ENCODE measurements at regions not wholly inside any gene's neighbourhood (a gene's known extent, or its start where the extent isn't known, plus 50 kb on each side); places are given as distances from the start of the nearest gene placed in this dataset.

DNA sequence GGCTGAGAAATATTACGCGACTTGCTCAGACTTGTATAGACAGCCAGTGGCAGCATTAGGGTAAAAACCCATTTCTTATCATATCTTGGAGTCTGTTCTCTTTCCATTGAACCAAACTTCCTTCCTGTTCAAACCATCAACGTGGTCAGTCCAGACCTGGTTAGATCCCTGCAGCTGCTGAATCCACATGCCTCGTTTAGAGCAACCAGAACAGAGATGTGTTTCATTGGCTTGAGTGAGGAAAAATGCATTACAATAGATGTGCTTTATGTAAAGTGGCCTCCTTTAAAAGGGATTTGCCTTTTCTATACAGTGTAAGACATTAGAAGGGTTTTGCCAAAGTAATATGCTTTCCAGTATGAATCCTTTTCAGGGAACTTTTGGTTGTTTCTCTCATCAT lies 232.4 kb downstream of the MEIS1 start:
- Histone ChIP-seq H3K36me3 (ENCODE audit: control insufficient read depth in 2 of 2, insufficient read depth in 2 of 2, low read length in 2 of 2) (no peaks in the 10 kb centered on the region), H3K27me3 (ENCODE audit: control insufficient read depth in 2 of 2, insufficient read depth in 2 of 2, low read length in 2 of 2) (no peaks in the 10 kb centered on the region), H3K4me1 (ENCODE audit: control insufficient read depth in 2 of 2, insufficient read depth in 2 of 2, low read length in 2 of 2) (no peaks in the 10 kb centered on the region), H3K27ac (ENCODE audit: low read depth in 2 of 2, low read length in 2 of 2) (no peak overlapping the region), H3K9ac (ENCODE audit: low read depth in 1 of 2, low read length in 2 of 2) (no peak overlapping the region), H3K4me3 (ENCODE audit: low read length in 2 of 2) (no peak overlapping the region), H3K9me3 (ENCODE audit: control insufficient read depth in 2 of 2, low read length in 2 of 2) (no peaks in the 10 kb centered on the region)

- no peaks in the 10 kb centered on the region for H3K36me3 ChIP-seq (ENCODE audit: control insufficient read depth in 2 of 2, insufficient read depth in 2 of 2, low read length in 2 of 2)
- H3K4me1 ChIP-seq (ENCODE audit: control insufficient read depth in 2 of 2, insufficient read depth in 2 of 2, low read length in 2 of 2) = no peaks in the 10 kb centered on the region
- no peaks in the 10 kb centered on the region for H3K27me3 ChIP-seq (ENCODE audit: control insufficient read depth in 2 of 2, insufficient read depth in 2 of 2, low read length in 2 of 2)
- no peak overlapping the region for H3K9ac ChIP-seq (ENCODE audit: low read depth in 1 of 2, low read length in 2 of 2)
- H3K27ac ChIP-seq (ENCODE audit: low read depth in 2 of 2, low read length in 2 of 2) = no peak overlapping the region
- no peaks in the 10 kb centered on the region for H3K9me3 ChIP-seq (ENCODE audit: control insufficient read depth in 2 of 2, low read length in 2 of 2)
- no peak overlapping the region for H3K4me3 ChIP-seq (ENCODE audit: low read length in 2 of 2)
Observed at GRCh38 chr2:66673286-66673685, 238.4 kb downstream of the MEIS1 start.

GRCh38 chr2:66674087-66674486 lies 239.2 kb downstream of the MEIS1 start:
- Histone ChIP-seq H3K36me3 (ENCODE audit: control insufficient read depth in 2 of 2, insufficient read depth in 2 of 2, low read length in 2 of 2) (no peaks in the 10 kb centered on the region), H3K27ac (ENCODE audit: low read depth in 2 of 2, low read length in 2 of 2) (no peak overlapping the region), H3K4me1 (ENCODE audit: control insufficient read depth in 2 of 2, insufficient read depth in 2 of 2, low read length in 2 of 2) (no peaks in the 10 kb centered on the region), H3K9ac (ENCODE audit: low read depth in 1 of 2, low read length in 2 of 2) (no peak overlapping the region), H3K9me3 (ENCODE audit: control insufficient read depth in 2 of 2, low read length in 2 of 2) (no peaks in the 10 kb centered on the region), H3K27me3 (ENCODE audit: control insufficient read depth in 2 of 2, insufficient read depth in 2 of 2, low read length in 2 of 2) (no peaks in the 10 kb centered on the region), H3K4me3 (ENCODE audit: low read length in 2 of 2) (no peak overlapping the region)

DNA sequence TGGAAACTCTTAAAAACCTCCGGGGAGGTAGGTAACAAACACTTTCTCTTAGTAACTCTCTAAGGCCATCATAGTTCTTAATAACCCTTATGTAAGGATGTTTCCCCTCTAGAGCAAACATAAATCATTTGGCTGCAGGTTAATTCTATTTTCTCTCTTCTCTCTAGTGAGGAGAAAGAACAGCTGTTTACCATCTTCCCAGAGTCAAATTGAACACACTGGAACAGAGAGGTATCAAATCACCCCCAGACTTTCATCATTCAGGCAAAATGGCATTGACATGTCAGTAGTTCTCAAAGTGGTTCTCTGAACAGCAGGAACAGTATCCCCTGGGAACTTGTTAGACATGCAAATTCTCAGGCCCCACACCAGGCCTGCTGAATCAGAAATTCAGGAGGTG lies 240.7 kb downstream of the MEIS1 start:
- no peaks in the 10 kb centered on the region for H3K36me3 ChIP-seq (ENCODE audit: control insufficient read depth in 2 of 2, insufficient read depth in 2 of 2, low read length in 2 of 2)
- H3K9ac ChIP-seq (ENCODE audit: low read depth in 1 of 2, low read length in 2 of 2) = no peak overlapping the region
- H3K4me3 ChIP-seq (ENCODE audit: low read length in 2 of 2) = no peak overlapping the region
- no peaks in the 10 kb centered on the region for H3K4me1 ChIP-seq (ENCODE audit: control insufficient read depth in 2 of 2, insufficient read depth in 2 of 2, low read length in 2 of 2)
- H3K9me3 ChIP-seq (ENCODE audit: control insufficient read depth in 2 of 2, low read length in 2 of 2) = no peaks in the 10 kb centered on the region
- no peak overlapping the region for H3K27ac ChIP-seq (ENCODE audit: low read depth in 2 of 2, low read length in 2 of 2)
- no peaks in the 10 kb centered on the region for H3K27me3 ChIP-seq (ENCODE audit: control insufficient read depth in 2 of 2, insufficient read depth in 2 of 2, low read length in 2 of 2)

DNA sequence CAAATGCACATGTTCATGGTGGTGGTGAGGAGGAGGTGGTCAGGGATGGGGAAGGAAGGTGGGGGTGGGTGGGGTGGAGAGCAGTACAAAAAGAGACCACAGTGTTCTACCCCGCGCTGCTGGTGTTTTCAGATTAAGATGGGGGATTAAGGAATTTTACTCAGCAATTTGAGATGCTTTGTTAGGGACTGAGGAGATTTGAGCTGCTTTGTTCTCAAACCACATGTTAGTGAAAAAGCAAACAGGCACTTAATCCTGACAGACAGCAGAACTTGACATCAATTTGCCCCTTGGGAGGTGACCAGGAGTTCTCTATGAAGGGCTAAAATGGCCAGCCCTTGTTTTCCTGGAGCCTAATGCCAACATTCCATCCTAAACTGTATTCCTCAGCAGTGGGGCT lies 244.5 kb downstream of the MEIS1 start:
- Histone ChIP-seq H3K4me3 (ENCODE audit: low read length in 2 of 2) (no peak overlapping the region), H3K9me3 (ENCODE audit: control insufficient read depth in 2 of 2, low read length in 2 of 2) (no peaks in the 10 kb centered on the region), H3K36me3 (ENCODE audit: control insufficient read depth in 2 of 2, insufficient read depth in 2 of 2, low read length in 2 of 2) (no peaks in the 10 kb centered on the region)

DNA sequence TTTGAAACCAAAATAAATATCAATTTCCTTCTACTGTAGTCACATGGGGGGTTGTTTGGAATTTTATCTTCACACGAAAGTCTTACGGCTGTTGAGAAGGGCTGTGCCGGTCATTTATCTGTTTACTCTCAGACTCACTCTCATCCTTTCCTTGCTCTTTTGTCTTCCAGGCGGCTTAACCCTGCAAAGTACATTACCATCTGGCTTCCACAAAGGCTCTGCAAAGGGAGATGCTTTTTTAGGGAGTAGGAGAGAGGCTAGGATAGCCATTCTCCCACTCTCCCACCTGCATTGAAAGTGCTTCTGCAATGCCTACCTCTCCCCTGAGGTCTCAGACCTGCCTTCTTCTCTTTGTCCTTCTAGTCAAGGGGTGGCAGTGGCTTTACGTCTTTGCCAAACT lies 247.6 kb downstream of the MEIS1 start:
- no peak overlapping the region for H3K9ac ChIP-seq (ENCODE audit: low read depth in 1 of 2, low read length in 2 of 2)

More for the DNA sequence above, 244.5 kb downstream of the MEIS1 start:
- Histone ChIP-seq H3K4me1 (ENCODE audit: control insufficient read depth in 2 of 2, insufficient read depth in 2 of 2, low read length in 2 of 2) (peaks cover 0 to 3% of the 10 kb centered on the region in 2 donors), H3K9ac (ENCODE audit: low read depth in 1 of 2, low read length in 2 of 2) (no peak overlapping the region), H3K27ac (ENCODE audit: low read depth in 2 of 2, low read length in 2 of 2) (no peak overlapping the region), H3K27me3 (ENCODE audit: control insufficient read depth in 2 of 2, insufficient read depth in 2 of 2, low read length in 2 of 2) (no peaks in the 10 kb centered on the region)

DNA sequence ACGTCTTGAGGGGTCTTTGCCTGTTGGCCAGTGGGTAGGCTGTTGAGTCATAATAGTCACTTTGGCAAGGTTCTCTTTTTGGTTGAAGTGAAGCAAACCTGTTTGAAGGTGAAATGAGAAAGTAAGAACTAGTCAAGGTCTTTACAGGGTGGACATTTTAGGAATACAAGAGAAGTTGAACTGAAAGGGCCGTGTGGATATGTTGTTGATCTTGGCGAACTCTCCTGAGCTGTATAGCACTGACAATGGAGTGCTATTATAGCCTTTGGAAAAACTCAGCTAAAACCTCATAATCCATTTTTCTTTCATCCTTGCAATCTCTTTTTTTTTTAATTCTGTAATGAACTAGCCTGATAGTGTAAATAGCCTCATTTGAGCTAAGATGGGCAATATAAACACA lies 248.1 kb downstream of the MEIS1 start:
- H3K9ac ChIP-seq (ENCODE audit: low read depth in 1 of 2, low read length in 2 of 2) = no peak overlapping the region
- H3K4me1 ChIP-seq (ENCODE audit: control insufficient read depth in 2 of 2, insufficient read depth in 2 of 2, low read length in 2 of 2) = peaks cover 0 to 3% of the 10 kb centered on the region in 2 donors
- H3K36me3 ChIP-seq (ENCODE audit: control insufficient read depth in 2 of 2, insufficient read depth in 2 of 2, low read length in 2 of 2) = no peaks in the 10 kb centered on the region
- no peaks in the 10 kb centered on the region for H3K27me3 ChIP-seq (ENCODE audit: control insufficient read depth in 2 of 2, insufficient read depth in 2 of 2, low read length in 2 of 2)
- H3K9me3 ChIP-seq (ENCODE audit: control insufficient read depth in 2 of 2, low read length in 2 of 2) = no peaks in the 10 kb centered on the region
- H3K27ac ChIP-seq (ENCODE audit: low read depth in 2 of 2, low read length in 2 of 2) = no peak overlapping the region
- H3K4me3 ChIP-seq (ENCODE audit: low read length in 2 of 2) = no peak overlapping the region

More for the DNA sequence above, 247.6 kb downstream of the MEIS1 start:
- H3K27me3 ChIP-seq (ENCODE audit: control insufficient read depth in 2 of 2, insufficient read depth in 2 of 2, low read length in 2 of 2) = no peaks in the 10 kb centered on the region
- H3K27ac ChIP-seq (ENCODE audit: low read depth in 2 of 2, low read length in 2 of 2) = no peak overlapping the region
- no peaks in the 10 kb centered on the region for H3K36me3 ChIP-seq (ENCODE audit: control insufficient read depth in 2 of 2, insufficient read depth in 2 of 2, low read length in 2 of 2)
- no peak overlapping the region for H3K4me3 ChIP-seq (ENCODE audit: low read length in 2 of 2)
- peaks cover 0 to 3% of the 10 kb centered on the region in 2 donors for H3K4me1 ChIP-seq (ENCODE audit: control insufficient read depth in 2 of 2, insufficient read depth in 2 of 2, low read length in 2 of 2)
- no peaks in the 10 kb centered on the region for H3K9me3 ChIP-seq (ENCODE audit: control insufficient read depth in 2 of 2, low read length in 2 of 2)

DNA sequence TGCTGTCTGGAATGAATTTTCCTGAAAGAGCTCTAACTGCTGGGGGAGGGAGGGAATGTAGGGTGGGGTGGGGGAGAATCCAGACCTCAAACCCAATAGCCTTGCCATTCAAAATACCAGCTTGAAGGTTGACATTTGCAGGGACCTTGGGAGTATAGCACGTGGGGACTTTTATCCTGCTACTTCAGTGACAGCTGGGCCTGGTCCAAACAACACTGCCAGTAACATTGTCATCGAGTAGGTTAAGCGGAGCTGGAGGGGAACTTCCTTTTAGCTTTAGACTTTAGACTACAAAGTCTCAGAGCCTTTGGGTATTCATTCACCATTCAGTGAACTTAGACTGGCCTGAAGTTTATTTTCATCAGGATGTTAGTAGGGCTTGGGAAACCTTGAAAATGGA lies 248.7 kb downstream of the MEIS1 start:
- H3K4me3 ChIP-seq (ENCODE audit: low read length in 2 of 2) = no peak overlapping the region
- H3K27ac ChIP-seq (ENCODE audit: low read depth in 2 of 2, low read length in 2 of 2) = no peak overlapping the region
- no peaks in the 10 kb centered on the region for H3K36me3 ChIP-seq (ENCODE audit: control insufficient read depth in 2 of 2, insufficient read depth in 2 of 2, low read length in 2 of 2)
- H3K27me3 ChIP-seq (ENCODE audit: control insufficient read depth in 2 of 2, insufficient read depth in 2 of 2, low read length in 2 of 2) = no peaks in the 10 kb centered on the region
- no peaks in the 10 kb centered on the region for H3K9me3 ChIP-seq (ENCODE audit: control insufficient read depth in 2 of 2, low read length in 2 of 2)
- H3K4me1 ChIP-seq (ENCODE audit: control insufficient read depth in 2 of 2, insufficient read depth in 2 of 2, low read length in 2 of 2) = peaks cover 0 to 3% of the 10 kb centered on the region in 2 donors
- no peak overlapping the region for H3K9ac ChIP-seq (ENCODE audit: low read depth in 1 of 2, low read length in 2 of 2)

DNA sequence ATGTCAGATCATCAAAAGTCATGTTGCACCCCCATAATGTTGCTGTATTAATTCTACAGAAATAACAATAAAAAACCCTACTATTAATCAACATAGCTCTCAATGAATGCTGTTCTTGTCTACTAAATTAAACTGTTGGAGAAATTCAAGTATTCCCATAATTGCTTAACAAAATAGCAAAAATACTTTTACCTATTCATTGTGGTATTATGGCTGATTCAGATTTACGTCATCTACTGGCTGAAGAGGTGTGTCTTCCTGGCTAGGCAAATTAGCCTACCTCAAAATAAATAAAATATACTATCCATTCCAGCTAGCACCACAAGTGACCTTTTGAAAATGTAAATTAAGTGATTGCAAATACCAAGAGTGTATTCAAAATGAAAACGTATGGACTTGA lies 249.4 kb downstream of the MEIS1 start:
- Histone ChIP-seq H3K4me1 (ENCODE audit: control insufficient read depth in 2 of 2, insufficient read depth in 2 of 2, low read length in 2 of 2) (peaks cover 0 to 3% of the 10 kb centered on the region in 2 donors), H3K4me3 (ENCODE audit: low read length in 2 of 2) (no peak overlapping the region), H3K36me3 (ENCODE audit: control insufficient read depth in 2 of 2, insufficient read depth in 2 of 2, low read length in 2 of 2) (no peaks in the 10 kb centered on the region), H3K9ac (ENCODE audit: low read depth in 1 of 2, low read length in 2 of 2) (no peak overlapping the region), H3K27ac (ENCODE audit: low read depth in 2 of 2, low read length in 2 of 2) (no peak overlapping the region), H3K27me3 (ENCODE audit: control insufficient read depth in 2 of 2, insufficient read depth in 2 of 2, low read length in 2 of 2) (no peaks in the 10 kb centered on the region), H3K9me3 (ENCODE audit: control insufficient read depth in 2 of 2, low read length in 2 of 2) (no peaks in the 10 kb centered on the region)

GRCh38 chr2:66686755-66687154 lies 251.8 kb downstream of the MEIS1 start:
- no peak overlapping the region for H3K4me3 ChIP-seq (ENCODE audit: low read length in 2 of 2)
- H3K9me3 ChIP-seq (ENCODE audit: control insufficient read depth in 2 of 2, low read length in 2 of 2) = no peaks in the 10 kb centered on the region
- no peaks in the 10 kb centered on the region for H3K27me3 ChIP-seq (ENCODE audit: control insufficient read depth in 2 of 2, insufficient read depth in 2 of 2, low read length in 2 of 2)
- H3K36me3 ChIP-seq (ENCODE audit: control insufficient read depth in 2 of 2, insufficient read depth in 2 of 2, low read length in 2 of 2) = no peaks in the 10 kb centered on the region
- no peak overlapping the region for H3K27ac ChIP-seq (ENCODE audit: low read depth in 2 of 2, low read length in 2 of 2)
- no peak overlapping the region for H3K9ac ChIP-seq (ENCODE audit: low read depth in 1 of 2, low read length in 2 of 2)
- peaks cover 0 to 3% of the 10 kb centered on the region in 2 donors for H3K4me1 ChIP-seq (ENCODE audit: control insufficient read depth in 2 of 2, insufficient read depth in 2 of 2, low read length in 2 of 2)

DNA sequence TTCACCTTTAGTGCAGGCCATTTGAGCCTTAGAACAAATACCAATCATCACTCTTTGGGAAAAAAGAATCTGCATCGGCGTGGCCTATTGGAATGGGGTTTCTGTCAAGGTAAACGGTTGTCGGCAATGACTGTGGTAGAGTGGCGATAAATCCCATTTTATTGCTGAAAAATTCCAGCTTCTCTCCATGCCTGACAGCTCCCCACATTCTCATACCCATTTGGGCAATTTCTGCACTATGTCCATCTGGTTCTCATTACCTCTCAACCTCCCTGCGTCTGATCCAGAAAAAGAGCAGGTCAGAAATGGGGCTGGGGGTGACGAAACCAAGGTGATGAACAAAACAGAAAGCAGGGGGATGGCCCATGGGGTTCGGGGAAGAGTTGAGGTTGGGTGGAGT lies 254.0 kb downstream of the MEIS1 start:
- peak overlapping the region in 1 of 2 donors; percentile 49 for H3K27ac ChIP-seq (ENCODE audit: low read depth in 2 of 2, low read length in 2 of 2)
- H3K27me3 ChIP-seq (ENCODE audit: control insufficient read depth in 2 of 2, insufficient read depth in 2 of 2, low read length in 2 of 2) = no peaks in the 10 kb centered on the region
- no peak overlapping the region for H3K9ac ChIP-seq (ENCODE audit: low read depth in 1 of 2, low read length in 2 of 2)

More for the DNA sequence above, 254.0 kb downstream of the MEIS1 start:
- Histone ChIP-seq H3K4me1 (ENCODE audit: control insufficient read depth in 2 of 2, insufficient read depth in 2 of 2, low read length in 2 of 2) (no peaks in the 10 kb centered on the region), H3K36me3 (ENCODE audit: control insufficient read depth in 2 of 2, insufficient read depth in 2 of 2, low read length in 2 of 2) (no peaks in the 10 kb centered on the region), H3K9me3 (ENCODE audit: control insufficient read depth in 2 of 2, low read length in 2 of 2) (no peaks in the 10 kb centered on the region), H3K4me3 (ENCODE audit: low read length in 2 of 2) (no peak overlapping the region)

Data from mucosa of rectum (tissue), 2 donors.